Right ventricle myocardium superior (tissue), 1 donor: ENCODE measurements at regions not wholly inside any gene's neighbourhood (a gene's known extent, or its start where the extent isn't known, plus 50 kb on each side); places are given as distances from the start of the nearest gene placed in this dataset.

ENCODE experiments used
- ATAC-seq: fragments of 200-7000 bp; cut with Tn5 transposase; one replicate; pipeline ENCODE4 v1.9.1; 2020; ENCODE audit warnings: mild to moderate bottlenecking; ENCODE audit not compliant: poor library complexity
- DNase-seq: peaks from one replicate; pipeline ENCODE4 v3.0.0-alpha.2; 2020
- intact Hi-C: fragments of 100-400 bp; cut with DNase I; formaldehyde crosslinking; loops from one replicate; pipeline ENCODE4 v1.11.2; 2022
- donor health status: DM: no; HTN: yes; CAD: no; lungs with severe emphysema.

DNA sequence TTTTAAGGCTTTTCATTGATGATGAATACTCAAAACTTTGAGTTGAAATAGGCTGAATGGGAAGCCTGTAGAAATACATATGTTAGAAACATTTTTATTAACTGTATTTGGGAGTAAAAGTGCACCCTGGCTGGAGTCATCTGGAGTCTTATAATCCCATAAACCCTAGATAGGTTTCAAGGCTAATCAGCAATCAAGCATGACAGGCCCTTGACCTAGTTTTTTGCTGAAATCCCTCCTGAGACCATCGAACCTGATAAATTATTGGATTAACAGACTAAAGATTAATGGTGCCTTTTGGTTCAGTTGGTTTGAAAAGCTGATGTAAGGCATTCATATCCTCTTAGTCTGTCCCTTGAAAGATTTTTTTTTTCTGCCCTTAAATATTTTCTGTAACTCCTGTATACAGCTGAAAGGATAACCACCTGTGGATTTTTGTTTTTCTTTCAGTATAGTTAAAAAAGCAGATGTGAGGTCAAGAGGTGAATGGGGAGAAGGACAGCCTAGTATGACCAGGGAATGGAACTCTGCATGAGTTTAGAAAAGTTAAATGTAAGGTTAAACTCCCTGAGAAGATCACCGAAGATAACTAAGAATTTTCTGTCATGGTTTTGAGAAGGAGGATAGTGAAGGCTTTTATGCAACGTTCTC is 69.4 kb upstream of the STXBP5L start:
- no peak for DNase-seq

DNA sequence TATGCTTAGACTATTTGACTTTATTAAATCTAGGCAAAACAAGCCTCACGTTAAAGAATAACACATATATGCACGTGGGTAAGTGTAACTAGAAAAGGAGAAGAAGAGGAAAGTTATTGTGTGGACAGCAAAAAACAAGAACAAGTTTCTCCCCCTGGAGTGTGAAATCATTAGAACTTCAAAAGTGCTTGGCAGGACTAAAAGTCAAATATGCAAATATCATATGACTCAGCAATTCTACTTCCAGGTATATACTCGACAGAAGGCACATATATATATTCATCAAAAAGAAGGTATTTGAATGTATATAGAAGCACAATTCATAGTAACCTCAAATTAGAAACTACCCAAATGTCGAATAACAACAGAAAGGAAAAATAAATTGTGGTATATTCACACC is 68.9 kb upstream of the STXBP5L start:
- no peak for ATAC-seq
- intact Hi-C loops = no loop called here
- DNase-seq = no peak

More for the DNA sequence above, 69.4 kb upstream of the STXBP5L start:
- ATAC-seq = no peak
- intact Hi-C loops = no loop called here

DNA sequence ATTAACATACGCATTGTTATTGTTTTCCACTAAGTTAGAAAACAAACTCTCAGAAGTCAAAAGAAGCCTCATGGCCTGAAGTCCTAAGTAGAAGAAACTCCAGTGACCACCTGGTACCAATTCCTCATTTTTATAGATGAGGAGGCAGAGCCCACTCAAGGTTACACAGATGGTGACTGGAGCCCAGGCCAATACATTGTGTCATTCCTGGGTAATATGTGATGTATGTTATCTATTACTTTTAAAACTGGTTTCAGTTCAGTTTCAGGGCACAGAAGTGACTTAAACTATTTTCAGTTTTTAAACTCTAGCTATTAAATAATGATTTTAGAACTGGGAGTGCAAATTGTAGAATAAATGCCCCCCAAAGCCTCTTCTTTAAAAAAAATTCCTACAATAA is 66.7 kb upstream of the STXBP5L start:
- ATAC-seq (no peak), DNase-seq (no peak)
- intact Hi-C loops = no loop called here

DNA sequence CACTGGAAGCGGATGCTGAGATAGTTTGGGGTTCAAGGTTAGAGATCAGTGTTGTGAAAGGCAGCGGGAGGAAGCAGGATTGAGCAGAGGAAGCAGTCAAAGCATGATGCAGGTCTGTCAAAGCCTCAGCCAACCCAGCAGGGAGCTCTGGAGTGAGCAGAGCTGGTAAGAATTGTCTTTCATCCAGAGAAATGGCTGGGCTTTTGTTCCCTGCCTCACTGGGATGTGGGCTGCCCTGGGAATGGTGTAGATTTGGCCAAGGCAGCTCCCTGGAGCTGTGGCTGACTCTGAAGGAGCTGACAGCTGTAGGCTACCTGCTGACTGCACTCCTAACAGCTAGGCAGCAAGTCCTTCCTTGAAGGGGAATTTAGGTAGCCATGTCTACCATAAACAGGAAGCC is 61.9 kb upstream of the STXBP5L start:
- ATAC-seq (no peak), DNase-seq (no peak)
- intact Hi-C loops = no loop called here

DNA sequence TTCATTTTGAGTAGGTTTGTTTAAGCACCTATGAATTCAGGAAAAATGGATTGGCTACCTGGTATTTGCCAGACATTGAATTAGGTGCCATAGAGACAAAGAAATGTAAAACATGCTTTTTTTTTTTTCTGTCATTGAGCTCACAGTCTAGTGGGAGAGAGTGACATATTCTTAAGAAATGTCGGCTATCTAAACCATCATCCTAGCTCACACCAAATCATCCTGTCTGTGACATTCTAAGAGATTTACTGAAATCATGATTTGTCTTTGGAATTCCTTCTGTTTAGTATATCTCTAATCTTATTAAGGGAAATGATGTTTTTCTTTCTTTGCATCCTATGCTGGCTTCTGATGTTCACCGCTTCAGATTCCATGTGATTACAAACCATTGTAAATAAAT is 59.5 kb upstream of the STXBP5L start:
- intact Hi-C loops = no loop called here
- ATAC-seq (no peak), DNase-seq (no peak)

DNA sequence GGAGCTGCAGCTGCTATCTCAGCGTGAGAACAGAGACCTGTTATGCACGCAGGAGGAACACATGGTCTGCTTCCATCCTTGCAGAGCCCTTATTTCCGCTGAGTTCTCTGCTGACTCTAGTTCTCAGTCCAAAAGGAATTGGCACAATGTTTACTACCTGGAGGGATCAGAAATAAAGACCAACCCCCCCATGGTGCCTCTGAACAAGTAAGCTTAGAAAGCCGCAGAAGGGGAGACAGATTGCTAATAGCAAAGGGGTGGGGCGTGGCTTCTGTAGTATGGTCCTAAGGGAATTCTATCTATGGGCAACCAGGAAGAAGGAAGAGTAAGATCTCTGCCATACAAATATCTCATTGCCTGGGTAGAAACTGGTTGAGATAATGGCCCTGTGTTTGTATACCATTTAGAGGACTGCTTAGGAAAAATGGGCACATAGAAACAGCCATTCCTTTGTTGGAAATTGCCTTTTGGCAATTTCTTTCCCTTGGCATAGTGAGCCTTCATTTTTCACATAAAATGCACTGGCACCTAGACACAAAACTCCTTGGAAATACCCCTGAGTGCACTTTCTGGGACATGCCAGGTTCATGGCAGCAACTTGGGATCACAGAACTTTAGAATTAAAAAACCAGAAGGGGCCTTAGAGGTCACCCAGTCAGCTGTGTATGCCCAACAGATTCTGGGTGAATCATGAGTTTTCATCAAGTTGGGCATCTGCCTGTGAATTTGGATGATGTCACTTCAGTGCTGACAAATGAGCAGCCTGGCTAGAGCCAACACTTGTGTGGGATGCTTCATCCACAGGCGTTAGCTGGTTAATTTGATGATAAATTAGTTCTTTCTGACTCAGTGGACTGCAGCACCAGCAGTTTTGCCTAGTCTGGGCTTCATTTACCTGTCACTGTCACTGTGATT is 57.4 kb upstream of the STXBP5L start:
- ATAC-seq = no peak
- intact Hi-C loops = no loop called here

DNA sequence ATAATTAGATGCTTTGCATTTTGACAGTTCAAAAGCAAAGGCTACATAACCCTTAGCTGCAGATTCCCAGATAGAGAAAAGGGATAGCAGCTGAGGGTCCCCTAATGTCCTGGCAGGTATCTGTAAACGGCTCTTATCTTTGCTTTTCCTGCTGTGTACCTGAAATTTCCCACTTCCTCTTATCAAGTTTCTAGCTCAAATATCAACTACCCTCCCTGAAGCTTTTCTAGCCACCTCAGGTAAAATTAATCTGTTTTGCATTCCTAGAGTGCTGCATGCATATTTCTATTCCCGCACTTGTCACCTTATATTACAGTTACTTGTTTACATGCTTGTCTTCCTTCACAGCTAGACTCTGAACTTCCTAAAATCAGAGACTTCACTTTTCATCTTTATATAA is 55.6 kb upstream of the STXBP5L start:
- DNase-seq (no peak), ATAC-seq (no peak)
- intact Hi-C loops = no loop called here

More for the DNA sequence above, 57.4 kb upstream of the STXBP5L start:
- DNase-seq = no peak

DNA sequence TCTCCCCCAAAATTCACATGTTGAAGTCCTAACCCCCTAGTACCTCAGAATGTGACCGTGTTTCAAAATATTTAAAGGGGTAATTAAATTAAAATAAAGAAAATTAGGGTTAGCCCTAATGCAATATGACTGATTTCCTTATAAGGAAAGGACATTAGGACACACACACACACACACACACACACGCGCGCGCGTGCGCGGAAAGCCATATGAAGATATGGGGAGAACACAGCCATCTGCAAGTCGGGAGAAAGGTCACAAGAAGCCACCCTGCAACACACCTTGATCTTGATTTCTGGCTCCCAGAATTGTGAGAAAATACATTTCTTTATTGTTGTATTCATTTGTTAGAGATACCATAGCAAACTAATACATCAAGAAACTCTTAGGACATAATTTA is 54.6 kb upstream of the STXBP5L start:
- intact Hi-C loops = no loop called here
- ATAC-seq = no peak

DNA sequence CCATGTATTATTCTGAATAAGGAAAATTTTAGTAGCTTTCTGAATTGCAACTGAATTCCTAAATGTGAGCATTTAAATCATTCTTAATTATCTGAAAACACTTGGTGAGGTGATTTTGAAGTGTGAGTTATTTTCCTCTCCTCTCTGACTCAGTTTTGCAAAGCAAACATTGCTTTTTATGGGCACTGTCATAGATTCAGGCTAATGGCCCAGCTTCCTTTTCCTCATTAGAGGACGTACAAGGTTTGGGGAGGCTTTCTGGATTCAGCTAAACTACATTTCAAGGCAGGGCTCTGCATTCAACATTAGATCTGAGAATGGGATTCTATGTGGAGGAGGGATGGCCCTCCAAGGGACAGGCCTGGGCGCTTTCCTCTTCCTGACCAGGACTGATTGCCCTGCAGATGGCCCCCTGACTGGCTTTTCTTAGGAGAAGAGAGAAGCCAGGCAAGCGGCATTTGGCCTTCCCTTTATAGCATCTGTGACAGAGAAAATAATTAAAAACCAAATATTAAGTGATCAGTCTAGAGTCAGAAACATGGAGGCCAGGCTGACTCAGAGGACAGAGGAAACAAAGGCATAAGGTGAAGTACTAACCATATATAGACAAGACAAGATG is 53.0 kb upstream of the STXBP5L start:
- ATAC-seq = no peak
- no peak for DNase-seq
- intact Hi-C loops = no loop called here

More for the DNA sequence above, 54.6 kb upstream of the STXBP5L start:
- no peak for DNase-seq

DNA sequence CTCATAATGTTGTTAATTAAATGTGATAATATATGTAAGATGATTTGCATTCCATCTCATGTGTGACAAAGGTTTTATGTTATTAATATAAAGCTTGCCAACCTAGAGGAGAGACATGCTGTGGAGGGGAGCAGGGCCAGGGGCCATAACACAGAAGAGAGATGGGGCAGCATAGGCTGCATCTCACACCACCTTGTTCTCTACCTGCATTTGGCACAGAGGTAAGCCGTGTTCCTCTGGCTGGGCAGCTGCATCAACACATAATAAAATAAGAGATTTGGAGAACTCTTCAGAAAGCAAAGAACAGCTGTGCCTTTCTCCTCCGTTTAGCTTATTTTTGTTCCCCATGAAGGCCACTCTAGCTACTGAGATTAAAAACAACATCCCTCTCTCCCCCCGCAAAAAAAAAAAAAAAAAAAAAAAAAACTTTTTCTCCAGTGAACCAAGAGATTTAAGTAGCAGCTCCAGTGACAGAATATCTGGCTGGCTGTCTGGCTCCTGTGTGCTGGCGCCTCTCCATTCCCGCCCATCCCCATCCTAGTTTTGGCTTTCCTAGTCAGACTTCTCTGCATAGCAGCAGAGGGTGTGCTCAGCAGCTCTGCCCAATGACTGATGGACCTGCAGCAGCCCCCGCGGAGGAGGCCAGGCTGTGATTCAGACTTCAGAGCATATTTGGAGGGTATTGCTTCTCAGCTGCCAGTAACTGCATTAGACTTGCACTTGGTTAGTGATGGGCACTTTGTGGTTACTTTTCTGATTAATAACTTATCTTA is 52.2 kb upstream of the STXBP5L start:
- DNase-seq (peak; percentile 39), ATAC-seq (no peak)
- intact Hi-C loops = no loop called here
